NCI-H146 (cell line): ENCODE measurements at regions not wholly inside any gene's neighbourhood (a gene's known extent, or its start where the extent isn't known, plus 50 kb on each side); places are given as distances from the start of the nearest gene placed in this dataset.

Experiments
- DNase-seq: peaks from one replicate; lab custom pipeline; 2025; lab: John Stamatoyannopoulos, UW

- no peak for DNase-seq
Observed at GRCh38 chr1:40914927-40915569, 52.9 kb upstream of the CITED4 start.

- no peak for DNase-seq
Observed at GRCh38 chr1:40915581-40915980, 53.4 kb upstream of the CITED4 start.

GRCh38 chr1:40917995-40918711, 56.0 kb upstream of the CITED4 start:
- no peak for DNase-seq

- peak; percentile 92 for DNase-seq
Observed at GRCh38 chr1:40919475-40920011, 57.4 kb upstream of the CITED4 start.

- no peak for DNase-seq
Observed at GRCh38 chr1:40921522-40921921, 58.0 kb upstream of the CTPS1 start.

GRCh38 chr1:40921981-40922677, 57.4 kb upstream of the CTPS1 start:
- DNase-seq, result no peak

- DNase-seq, result no peak
Observed at GRCh38 chr1:40922969-40923368, 56.5 kb upstream of the CTPS1 start.

- DNase-seq, result no peak
Observed at GRCh38 chr1:40923511-40924020, 55.9 kb upstream of the CTPS1 start.

GRCh38 chr1:40924767-40925166, 54.7 kb upstream of the CTPS1 start:
- no peak for DNase-seq

- DNase-seq, result no peak
Observed at GRCh38 chr1:40925834-40926410, 53.6 kb upstream of the CTPS1 start.

- peak; percentile 67 for DNase-seq
Observed at GRCh38 chr1:40926441-40926840, 53.1 kb upstream of the CTPS1 start.

- DNase-seq, result no peak
Observed at GRCh38 chr1:40927781-40928180, 51.7 kb upstream of the CTPS1 start.

- no peak for DNase-seq
Observed at GRCh38 chr1:40928699-40929098, 50.8 kb upstream of the CTPS1 start.

- DNase-seq, result no peak
Observed at GRCh38 chr1:40929155-40929554, 50.3 kb upstream of the CTPS1 start.
